Mucosa of descending colon (tissue), 3 donors: ENCODE measurements at regions not wholly inside any gene's neighbourhood (a gene's known extent, or its start where the extent isn't known, plus 50 kb on each side); places are given as distances from the start of the nearest gene placed in this dataset.

Experiments
- ATAC-seq: fragments of 200-7000 bp; cut with Tn5 transposase; one replicate; pipeline ENCODE4 v1.9.1; 2020; ENCODE audit warnings: mild to moderate bottlenecking, moderate library complexity
- DNase-seq, 3 donors: peaks; one replicate each; pipeline ENCODE4 v3.0.0-alpha.2; 2020
- H3K36me3 ChIP-seq: fragments of 200-600 bp; one replicate; pipeline ENCODE4 v1.8.0; 2021; ENCODE audit warnings: low read depth, mild to moderate bottlenecking
- H3K4me1 ChIP-seq: fragments of 200-600 bp; one replicate; pipeline ENCODE4 v1.8.0; 2021; ENCODE audit warnings: low read depth, mild to moderate bottlenecking
- H3K4me3 ChIP-seq: fragments of 200-600 bp; one replicate; pipeline ENCODE4 v1.8.0; 2021; ENCODE audit warnings: mild to moderate bottlenecking
- H3K9me3 ChIP-seq: fragments of 200-600 bp; one replicate; pipeline ENCODE4 v1.8.0; 2021; ENCODE audit warnings: mild to moderate bottlenecking
- CTCF ChIP-seq: fragments of 200-600 bp; IDR thresholded peaks from one replicate; pipeline ENCODE4 v1.8.0; 2022; ENCODE audit warnings: antibody characterized with exemption, mild to moderate bottlenecking
- intact Hi-C, 2 donors: fragments of 100-400 bp; cut with DNase I in 1 of 2; cut with micrococcal nuclease in 1 of 2; formaldehyde crosslinking; loops; one replicate each; pipeline versions ENCODE4 v1.11.0 to v1.11.1; 2022; cut with DNase I, micrococcal nuclease
- donor health status: DM: no; HTN: no; CAD: no; lungs with moderate emphysema.
- donor health status: DM: no; HTN: no; CAD: no.
- donor health status: DM: no; HTN: yes; CAD: no.

- intact Hi-C loops, result no loop called here
- Histone ChIP-seq H3K9me3 (no peaks in the 10 kb centered on the region), H3K36me3 (no peaks in the 10 kb centered on the region), H3K4me3 (no peak overlapping the region), H3K4me1 (no peaks in the 10 kb centered on the region)
- no peak for DNase-seq
- TF ChIP-seq CTCF, result no peak
- no peak for ATAC-seq
Measured at GRCh38 chr6:3594201-3594600, 137.4 kb upstream of the SLC22A23 start.

- intact Hi-C loops, result no loop called here
- H3K9me3 ChIP-seq, result no peaks in the 10 kb centered on the region
- no peak for TF ChIP-seq CTCF
- no peak overlapping the region for H3K4me3 ChIP-seq
- no peaks in the 10 kb centered on the region for H3K36me3 ChIP-seq
- ATAC-seq (no peak), DNase-seq (no peak)
- no peaks in the 10 kb centered on the region for H3K4me1 ChIP-seq
Measured at GRCh38 chr6:3593161-3593560, 136.3 kb upstream of the SLC22A23 start.

GRCh38 chr6:3592371-3592941, 135.6 kb upstream of the SLC22A23 start:
- no peak overlapping the region for H3K4me3 ChIP-seq
- no peaks in the 10 kb centered on the region for H3K4me1 ChIP-seq
- TF ChIP-seq CTCF, result no peak
- intact Hi-C loops, result no loop called here
- H3K36me3 ChIP-seq, result no peaks in the 10 kb centered on the region
- ATAC-seq (no peak), DNase-seq (no peak)
- no peaks in the 10 kb centered on the region for H3K9me3 ChIP-seq

GRCh38 chr6:3591970-3592369, 135.1 kb upstream of the SLC22A23 start:
- Histone ChIP-seq H3K9me3 (no peaks in the 10 kb centered on the region), H3K36me3 (no peaks in the 10 kb centered on the region), H3K4me3 (no peak overlapping the region), H3K4me1 (no peaks in the 10 kb centered on the region)
- TF ChIP-seq CTCF, result no peak
- intact Hi-C loops, result no loop called here
- ATAC-seq, result no peak
- DNase-seq, result no peak

GRCh38 chr6:3587660-3588059, 130.8 kb upstream of the SLC22A23 start:
- H3K36me3 ChIP-seq, result no peaks in the 10 kb centered on the region
- intact Hi-C loops, result no loop called here
- no peak overlapping the region for H3K4me3 ChIP-seq
- H3K9me3 ChIP-seq, result no peaks in the 10 kb centered on the region
- H3K4me1 ChIP-seq, result no peaks in the 10 kb centered on the region
- ATAC-seq (no peak), DNase-seq (no peak)
- TF ChIP-seq CTCF, result no peak
